Right ventricle myocardium superior (tissue), 1 donor: ENCODE measurements at regions not wholly inside any gene's neighbourhood (a gene's known extent, or its start where the extent isn't known, plus 50 kb on each side); places are given as distances from the start of the nearest gene placed in this dataset.

Experiments used
- ATAC-seq: fragments of 200-7000 bp; cut with Tn5 transposase; one replicate; pipeline ENCODE4 v1.9.1; 2020; ENCODE audit warnings: mild to moderate bottlenecking; ENCODE audit not compliant: poor library complexity
- DNase-seq: peaks from one replicate; pipeline ENCODE4 v3.0.0-alpha.2; 2020
- intact Hi-C: fragments of 100-400 bp; cut with DNase I; formaldehyde crosslinking; loops from one replicate; pipeline ENCODE4 v1.11.2; 2022
- donor health status: DM: no; HTN: yes; CAD: no; lungs with severe emphysema.

DNA sequence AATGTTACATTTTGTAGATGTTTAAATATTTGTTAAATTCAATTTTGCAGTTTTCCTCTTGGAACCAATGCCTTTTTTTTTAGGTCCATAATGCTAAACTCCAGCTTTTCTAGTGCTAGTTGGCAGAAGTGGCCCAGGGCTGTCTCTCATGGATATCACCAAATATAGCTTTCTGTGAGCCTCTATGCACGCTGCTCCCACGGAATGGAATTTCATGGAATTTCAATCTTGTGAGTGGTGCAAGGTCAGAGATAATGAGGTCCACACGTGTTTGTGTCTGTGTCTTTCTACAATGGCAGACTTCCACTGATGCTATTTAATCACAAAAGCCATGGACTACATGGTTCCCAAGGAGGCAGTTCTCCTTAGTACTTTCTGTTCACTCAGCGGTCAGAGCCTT lies 191.5 kb upstream of the PARD3B start:
- intact Hi-C loops = no loop called here
- no peak for ATAC-seq

DNA sequence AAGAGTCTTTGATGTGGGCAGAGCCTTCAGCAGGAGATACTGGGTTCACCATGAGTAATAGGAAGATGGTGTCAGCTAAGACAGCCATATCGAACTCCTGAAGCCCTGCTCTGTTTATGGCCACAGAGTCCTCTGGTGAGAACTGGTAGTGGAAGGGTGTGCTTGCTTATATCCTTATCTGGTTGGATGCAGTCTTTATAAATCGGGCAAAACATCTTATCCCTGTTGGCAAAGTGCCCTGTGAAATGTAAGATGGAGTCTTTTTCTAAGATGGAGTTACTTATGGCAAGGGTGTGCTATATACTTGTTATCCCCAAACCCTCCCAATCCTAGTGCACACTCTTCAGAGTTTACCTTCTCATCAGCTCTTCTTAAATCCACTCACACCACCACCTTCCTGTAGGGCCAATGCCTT lies 190.8 kb upstream of the PARD3B start:
- ATAC-seq (no peak), DNase-seq (no peak)
- intact Hi-C loops = no loop called here

More for the DNA sequence above, 191.5 kb upstream of the PARD3B start:
- no peak for DNase-seq

DNA sequence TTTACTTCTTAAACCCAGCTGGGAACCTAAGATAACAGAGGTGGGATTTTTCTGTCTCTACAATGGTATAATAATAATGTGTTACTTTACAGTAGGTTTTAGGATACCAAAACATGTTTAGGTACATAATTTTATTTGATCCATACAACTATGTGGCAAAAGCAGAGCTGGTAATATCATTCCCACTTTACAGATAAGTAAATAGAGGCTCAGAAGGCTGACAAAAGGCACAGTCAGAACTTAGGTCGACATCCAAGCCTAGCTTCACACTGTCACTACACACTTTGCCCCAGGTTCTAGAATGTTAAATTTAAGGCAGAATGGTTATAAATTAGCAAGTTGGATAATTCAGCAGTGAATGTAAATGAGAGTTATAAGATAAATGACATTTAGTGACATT lies 189.6 kb upstream of the PARD3B start:
- intact Hi-C loops = no loop called here
- ATAC-seq (no peak), DNase-seq (no peak)

DNA sequence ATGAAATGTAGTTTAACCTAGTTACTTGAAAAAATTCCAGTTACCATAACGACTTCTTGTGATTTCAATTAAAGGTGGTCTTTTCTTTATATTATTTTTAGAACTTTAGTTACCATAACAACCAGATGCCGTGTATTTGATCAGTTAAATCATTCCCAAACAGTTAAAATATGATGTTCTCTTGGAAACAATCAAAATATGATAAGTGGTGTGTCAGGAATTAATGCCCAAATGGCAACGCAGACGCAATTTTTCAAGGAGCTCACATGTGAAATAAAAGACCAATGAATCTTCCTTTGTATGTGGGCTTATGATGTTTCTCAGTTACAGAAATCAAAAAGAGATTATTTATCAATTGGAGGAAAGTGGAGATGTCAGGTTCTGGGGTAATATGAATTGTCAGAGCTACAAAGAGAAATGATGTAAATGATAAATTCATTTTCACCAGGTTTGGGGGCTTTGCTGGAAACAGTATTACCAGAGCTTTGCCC lies 189.1 kb upstream of the PARD3B start:
- DNase-seq (no peak), ATAC-seq (no peak)
- intact Hi-C loops = no loop called here

DNA sequence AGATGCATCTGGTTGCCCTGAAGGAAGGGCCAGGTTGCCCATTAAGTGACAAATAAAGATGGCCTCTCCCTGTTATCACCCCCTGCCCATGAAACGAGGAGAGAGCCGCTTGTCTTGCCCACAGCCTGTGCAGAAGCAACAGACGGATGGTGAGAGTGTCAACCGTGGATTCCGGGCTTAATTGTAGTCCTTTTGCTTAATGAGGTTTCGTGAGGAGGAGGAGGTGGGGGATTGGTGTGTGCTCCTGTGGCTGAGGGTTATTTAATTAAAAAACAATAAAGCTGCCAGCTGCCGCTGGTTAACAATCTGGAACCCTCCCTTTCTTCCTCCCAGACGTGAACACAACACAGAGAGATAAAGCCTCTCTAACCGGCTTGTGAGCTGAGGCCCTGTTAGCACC lies 188.0 kb upstream of the PARD3B start:
- intact Hi-C loops = no loop called here
- ATAC-seq = no peak
- no peak for DNase-seq

DNA sequence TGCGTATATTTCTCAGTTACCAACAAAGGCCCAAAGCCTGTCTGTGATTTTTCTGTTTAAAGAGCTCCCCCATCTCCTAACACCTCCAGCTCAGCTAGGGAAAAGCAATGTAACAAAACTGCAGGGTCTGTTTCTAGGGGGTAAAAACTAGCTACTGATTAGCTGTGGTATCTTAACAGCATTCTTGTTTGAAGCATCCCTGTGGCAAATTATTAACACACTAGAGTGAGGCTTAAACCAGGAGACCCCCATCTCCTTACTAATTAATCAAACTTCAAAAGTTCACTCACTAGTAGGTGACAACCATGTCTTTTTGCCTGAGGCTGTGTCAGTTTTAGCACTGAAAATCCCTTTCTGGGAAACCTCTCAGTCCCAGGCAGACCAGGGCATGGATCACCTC lies 186.2 kb upstream of the PARD3B start:
- DNase-seq (no peak), ATAC-seq (no peak)
- intact Hi-C loops = no loop called here

DNA sequence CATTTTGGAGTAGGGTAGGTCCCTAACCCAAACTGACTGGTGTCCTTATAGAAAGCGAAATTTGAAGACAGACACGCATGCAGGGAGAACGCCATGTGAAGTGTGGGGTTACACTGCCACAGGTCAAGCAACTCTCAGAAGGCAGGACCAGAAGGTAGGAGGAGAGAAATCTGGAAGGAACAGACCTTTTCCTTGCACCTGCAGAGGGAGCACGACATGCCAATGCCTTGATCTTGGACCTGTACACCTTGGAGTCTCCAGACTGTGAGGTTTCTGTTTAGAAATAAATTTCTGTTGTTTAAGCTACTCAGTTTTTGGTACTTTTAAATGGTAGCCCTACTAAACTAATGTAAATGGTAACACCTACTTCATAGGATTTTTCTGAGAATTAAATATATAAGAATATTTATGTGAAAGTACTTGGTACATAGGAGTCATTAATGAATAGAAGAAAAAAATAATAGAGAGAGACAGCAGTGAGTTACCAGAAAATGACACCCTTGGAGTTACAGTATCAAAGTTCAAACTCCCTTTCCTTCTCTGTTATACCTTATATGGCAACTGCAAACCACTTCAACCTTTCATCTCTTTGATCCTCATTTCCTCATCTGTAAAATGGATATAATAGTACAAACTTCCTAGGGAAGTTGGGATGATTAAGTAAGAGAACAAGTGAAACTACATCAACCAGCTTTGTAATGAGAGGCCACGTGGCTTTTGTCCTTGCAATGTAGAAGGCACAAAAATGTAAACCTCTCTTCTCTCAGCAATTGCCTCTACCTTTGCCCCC lies 184.9 kb upstream of the PARD3B start:
- ATAC-seq = no peak
- DNase-seq = no peak
- intact Hi-C loops = no loop called here

DNA sequence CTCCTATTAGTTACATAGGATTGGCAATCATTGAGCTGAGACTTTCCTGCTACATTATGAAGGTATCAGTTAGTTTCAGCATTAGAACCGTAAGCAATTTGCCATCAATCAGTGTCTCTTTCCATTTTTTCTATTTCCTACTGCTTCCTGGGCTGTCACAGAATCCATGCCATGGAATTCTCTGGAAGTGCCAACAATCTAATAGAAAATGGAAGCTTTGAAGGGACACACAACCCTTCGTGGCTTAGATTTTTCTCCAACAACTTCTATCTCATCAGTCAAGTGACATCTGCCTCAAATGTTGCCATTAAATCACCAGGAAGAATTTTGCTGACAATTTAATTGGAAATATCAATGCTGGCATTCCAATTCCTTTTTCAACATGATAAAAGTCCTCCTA lies 183.5 kb upstream of the PARD3B start:
- ATAC-seq (no peak), DNase-seq (no peak)
- intact Hi-C loops = no loop called here

DNA sequence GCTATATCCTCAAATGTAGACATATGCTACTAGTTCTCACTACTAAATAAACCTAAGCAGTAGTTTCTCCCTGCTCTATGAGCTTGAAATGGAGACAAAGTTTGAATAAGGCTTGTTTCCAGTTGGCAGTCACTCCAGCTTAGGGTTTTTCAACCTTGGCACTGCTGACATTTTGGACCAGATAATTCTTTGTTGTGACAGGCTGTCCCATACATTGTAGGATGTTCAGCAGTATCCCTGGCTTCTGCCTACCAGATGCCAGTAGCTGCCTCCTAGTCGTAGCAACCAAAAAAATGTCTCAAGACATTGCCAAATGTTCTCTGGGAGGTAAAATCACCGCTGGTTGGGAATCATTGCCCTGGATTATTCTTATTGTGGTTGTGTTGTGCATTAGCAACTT lies 182.7 kb upstream of the PARD3B start:
- intact Hi-C loops = no loop called here
- ATAC-seq = no peak

DNA sequence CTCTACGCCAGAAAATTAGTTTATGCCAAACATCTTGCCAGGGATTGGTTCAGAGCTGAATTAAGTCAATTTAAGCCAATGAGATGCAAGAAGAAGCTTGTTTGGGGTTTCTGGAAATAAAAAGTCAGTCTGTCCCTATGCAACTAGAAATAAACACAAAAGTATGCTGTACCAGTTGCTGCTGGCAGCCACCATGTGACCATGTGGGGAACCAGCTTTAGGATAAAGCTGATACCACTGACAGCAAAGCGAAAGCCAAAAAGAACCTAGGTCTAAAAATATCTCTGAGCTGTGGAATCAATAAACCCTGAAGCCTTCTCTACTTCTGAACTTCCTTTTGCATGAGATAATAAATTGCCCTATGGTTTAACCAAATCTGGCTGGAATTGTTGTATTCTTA lies 181.8 kb upstream of the PARD3B start:
- intact Hi-C loops = no loop called here

More for the DNA sequence above, 182.7 kb upstream of the PARD3B start:
- DNase-seq = no peak

DNA sequence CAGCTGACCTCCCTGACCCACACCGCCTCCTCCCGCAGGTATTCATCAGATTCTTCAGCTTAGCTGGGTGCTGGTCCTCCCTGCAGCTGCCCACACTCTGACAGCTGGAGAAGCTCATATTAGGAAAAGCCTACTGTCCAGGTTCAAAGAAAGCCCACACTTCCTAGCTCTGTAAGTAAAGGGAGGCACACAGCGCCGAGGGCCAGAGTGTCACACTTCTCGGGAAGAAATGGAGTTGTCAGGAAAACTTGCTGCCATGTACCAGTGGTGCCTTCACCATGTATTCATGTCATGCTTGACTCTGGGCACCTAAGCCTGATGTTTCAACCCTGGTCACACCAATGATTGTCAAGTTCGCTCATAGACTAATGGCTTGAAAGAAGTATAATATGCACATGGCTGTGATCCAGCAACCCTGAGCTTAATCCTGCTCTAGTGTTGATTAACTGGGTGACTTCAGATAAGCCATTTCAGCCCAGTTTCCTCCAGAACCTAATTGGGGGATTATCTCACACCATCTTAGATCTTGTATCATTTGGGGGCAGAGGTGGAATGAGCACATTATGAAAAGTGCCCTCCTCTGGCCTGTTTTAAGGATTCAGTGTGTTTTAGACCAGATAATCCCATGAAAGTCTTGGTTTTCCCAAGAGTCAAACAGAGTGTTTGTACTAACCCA lies 180.3 kb upstream of the PARD3B start:
- intact Hi-C loops = no loop called here
- ATAC-seq = no peak
- no peak for DNase-seq

More for the DNA sequence above, 181.8 kb upstream of the PARD3B start:
- ATAC-seq = no peak
- DNase-seq = no peak

DNA sequence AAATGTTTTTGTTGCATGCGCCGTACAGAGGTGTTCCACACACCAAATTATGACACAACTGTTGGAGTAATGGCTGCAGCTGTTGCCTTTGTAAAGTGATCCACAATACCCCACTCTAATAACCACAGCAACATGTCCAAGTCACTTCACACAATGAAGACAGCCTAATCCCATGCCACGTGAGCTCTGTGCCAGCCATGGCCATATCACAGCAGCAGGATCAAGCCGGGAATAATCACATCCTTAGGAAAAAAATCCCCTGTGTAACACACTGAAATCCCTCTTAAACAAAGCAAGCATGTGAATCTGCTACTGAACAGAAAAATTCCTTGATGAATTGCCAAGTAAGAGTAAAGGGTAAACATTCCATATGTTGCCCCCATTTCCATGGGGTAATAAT lies 179.5 kb upstream of the PARD3B start:
- no peak for DNase-seq
- intact Hi-C loops = no loop called here
- no peak for ATAC-seq

DNA sequence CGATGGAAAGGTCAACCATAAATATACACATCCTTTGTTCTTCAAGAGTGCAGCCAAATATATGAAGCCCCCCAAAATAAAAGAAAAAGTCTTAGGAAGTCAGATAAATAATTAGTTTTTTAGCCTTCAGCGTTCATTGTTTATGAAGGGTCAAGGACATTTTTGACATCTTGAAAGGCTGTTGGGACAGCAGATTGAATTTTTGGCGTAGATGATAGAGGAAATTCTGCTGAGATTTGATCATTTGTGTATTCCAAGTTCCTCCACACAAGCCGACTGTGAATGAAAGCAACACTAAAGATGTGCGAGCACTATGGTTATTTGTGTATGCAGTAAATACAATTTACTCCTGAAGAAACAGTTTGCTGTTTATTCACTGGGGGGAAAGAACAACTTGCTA lies 177.8 kb upstream of the PARD3B start:
- intact Hi-C loops = no loop called here
- no peak for DNase-seq

DNA sequence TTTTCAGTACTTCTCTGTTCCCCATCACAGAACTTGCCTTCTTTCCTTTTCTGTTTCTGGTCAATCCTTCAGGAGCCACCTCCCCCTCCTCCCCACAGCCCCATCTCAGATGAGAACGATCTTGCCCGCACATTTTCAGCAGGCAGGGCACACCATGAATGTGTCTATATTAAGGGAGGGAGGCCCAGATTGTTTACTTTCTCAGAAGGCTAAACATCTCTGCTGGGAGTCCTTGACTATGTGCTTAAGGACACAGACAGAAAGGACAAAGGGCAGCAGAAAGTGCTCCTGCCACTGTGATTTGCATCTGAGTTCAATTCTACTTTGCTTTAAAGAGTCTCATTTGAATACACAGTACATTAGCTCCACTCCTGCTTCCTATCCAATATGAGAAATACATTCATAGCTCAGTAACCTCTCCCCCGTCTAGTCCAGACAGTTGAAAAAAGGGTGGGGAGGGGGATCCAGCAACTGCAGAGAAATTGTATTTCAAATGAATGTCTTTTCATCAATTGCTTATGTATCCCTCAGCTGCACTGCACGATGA lies 175.0 kb upstream of the PARD3B start:
- DNase-seq (no peak), ATAC-seq (no peak)
- intact Hi-C loops = no loop called here

More for the DNA sequence above, 177.8 kb upstream of the PARD3B start:
- ATAC-seq = no peak

DNA sequence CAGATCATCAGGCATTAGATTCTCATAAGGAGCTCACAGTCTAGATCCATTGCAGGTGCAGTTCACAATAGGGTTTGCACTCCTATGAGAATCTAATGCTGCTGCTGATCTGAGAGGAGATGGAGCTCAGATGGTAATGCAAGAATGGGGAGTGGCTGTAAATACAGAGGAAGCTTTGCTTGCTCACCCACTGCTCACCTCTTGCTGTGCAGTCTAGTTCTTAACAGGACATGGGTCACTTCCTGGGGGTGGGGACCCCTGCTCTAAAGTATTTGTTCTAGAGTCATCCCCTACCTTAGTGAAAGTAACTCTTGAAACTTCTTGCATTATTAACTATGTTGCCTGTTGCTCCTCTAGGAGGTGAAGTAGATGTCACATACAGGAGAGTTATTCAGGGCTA lies 171.3 kb upstream of the PARD3B start:
- ATAC-seq (no peak), DNase-seq (no peak)
- intact Hi-C loops = no loop called here

DNA sequence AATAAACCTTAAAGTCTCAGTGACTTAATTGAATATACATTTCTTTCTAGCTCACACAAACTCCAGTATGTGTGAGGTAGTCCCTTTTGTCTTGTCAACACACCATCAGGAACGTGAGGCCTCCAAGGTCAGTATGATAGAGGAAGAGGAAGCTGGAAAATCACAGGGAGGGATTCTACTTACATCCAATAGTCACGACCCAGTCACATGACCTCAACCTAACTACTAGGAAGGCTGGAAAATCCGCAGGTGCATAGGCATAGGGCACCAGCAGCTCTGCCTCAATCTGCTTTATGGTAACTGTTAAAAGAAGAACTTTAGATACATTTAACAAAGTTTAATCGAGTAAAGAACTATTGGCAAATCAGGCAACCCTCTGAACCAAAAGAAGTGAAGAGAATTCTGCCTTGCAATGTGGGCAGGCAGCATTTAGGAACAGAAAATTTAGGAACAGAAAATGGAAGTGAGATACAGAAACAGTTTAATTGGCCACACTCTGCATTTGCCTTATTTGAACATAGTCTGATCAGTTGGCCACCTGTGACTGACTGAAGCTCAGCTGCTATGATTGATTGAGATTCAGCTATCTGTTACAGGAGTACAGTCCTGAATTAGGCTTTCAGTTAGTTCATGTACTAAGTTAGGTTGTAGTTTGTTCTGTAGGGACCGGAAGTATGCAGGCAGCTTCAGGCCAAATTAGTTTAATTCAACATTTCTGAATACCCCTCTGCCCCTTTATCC lies 165.0 kb upstream of the PARD3B start:
- intact Hi-C loops = no loop called here
- no peak for ATAC-seq
- no peak for DNase-seq

DNA sequence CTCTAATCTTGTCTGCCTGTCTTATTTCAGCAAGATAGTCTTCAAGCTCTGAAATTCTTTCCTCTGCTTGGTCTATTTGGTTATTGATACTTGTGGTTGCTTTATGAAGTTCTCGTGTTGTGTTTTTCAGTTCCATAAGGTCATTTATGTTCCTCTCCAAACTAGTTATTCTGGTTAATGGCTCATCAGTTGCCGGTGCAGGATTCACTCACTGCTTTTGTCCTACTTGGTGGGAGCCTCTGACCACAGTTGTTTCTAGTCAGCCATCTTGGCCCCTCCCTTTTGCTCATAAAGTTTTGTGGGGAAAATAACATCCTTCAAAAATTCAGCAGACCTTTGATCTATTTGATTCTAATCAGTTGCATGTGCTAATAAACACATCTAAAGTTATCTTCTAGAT lies 158.6 kb upstream of the PARD3B start:
- DNase-seq = no peak
- intact Hi-C loops = no loop called here
- ATAC-seq = no peak

DNA sequence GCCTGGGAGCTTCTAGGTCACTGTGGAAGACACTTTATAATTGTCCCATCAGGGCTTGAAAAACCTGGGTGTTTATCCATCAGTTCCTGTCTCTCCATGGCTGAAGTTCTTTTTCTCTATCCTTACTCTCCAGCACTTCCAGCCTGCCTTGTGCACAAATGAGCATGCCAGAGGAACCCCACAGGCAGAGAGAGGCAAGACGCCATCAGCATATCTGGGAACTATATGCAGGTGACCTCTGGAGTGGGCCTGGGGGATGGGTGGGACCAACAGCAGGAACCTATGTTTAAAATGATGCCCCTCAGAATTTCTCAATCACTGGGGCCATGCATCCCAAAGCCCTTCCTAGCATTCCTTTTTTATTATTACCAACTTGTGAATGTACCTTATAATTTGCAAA lies 156.2 kb upstream of the PARD3B start:
- intact Hi-C loops = no loop called here
- ATAC-seq = no peak
- DNase-seq = no peak

DNA sequence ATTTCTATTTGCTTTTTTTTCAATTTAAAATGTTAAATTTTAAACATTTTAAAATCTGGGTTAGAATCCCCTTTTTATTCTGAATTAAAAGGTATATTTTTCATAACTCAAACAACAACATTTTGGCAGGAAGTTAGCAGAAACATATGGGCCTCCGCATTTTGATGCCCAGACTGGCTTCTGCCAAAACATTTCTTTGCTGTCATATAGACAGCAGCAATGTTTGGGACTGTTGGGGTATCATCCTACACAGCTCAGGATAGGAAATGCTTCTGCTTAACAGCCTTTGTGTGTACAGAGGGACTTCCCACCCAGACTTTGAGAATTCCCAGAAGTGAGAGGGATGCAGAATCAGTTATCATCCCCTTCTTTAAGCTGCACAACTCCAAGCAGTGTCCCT lies 155.4 kb upstream of the PARD3B start:
- DNase-seq = no peak
- ATAC-seq = no peak
- intact Hi-C loops = no loop called here
